Activated naive CD8-positive, alpha-beta T cell treated with anti-CD3 and anti-CD28 coated beads, Interleukin-2, amount 50 U/mL, for 24 hours (primary cell): ENCODE measurements at regions not wholly inside any gene's neighbourhood (a gene's known extent, or its start where the extent isn't known, plus 50 kb on each side); places are given as distances from the start of the nearest gene placed in this dataset.

Source experiments
- ATAC-seq: fragments of 150-1000 bp; cut with Tn5 transposase; one replicate; pipeline ENCODE4 v1.10.0; 2021
- DNase-seq: peaks from one replicate; pipeline ENCODE4 v3.0.0; 2021
- H3K27ac Mint-ChIP-seq: one replicate; pipeline ENCODE4 v1.8.0; 2021; ENCODE audit warnings: mild to moderate bottlenecking, mixed read lengths
- H3K27me3 Mint-ChIP-seq: one replicate; pipeline ENCODE4 v1.8.0; 2021; ENCODE audit warnings: mixed read lengths
- H3K36me3 Mint-ChIP-seq: one replicate; pipeline ENCODE4 v1.8.0; 2021; ENCODE audit warnings: low read depth, mixed read lengths
- H3K4me1 Mint-ChIP-seq: one replicate; pipeline ENCODE4 v1.8.0; 2021; ENCODE audit warnings: mixed read lengths
- H3K4me3 Mint-ChIP-seq: one replicate; pipeline ENCODE4 v1.8.0; 2021; ENCODE audit warnings: mild to moderate bottlenecking, moderate library complexity, mixed read lengths
- H3K9me3 Mint-ChIP-seq: one replicate; pipeline ENCODE4 v1.8.0; 2021; ENCODE audit warnings: mixed read lengths

- H3K4me3 Mint-ChIP-seq = no peak overlapping the region
- H3K27me3 Mint-ChIP-seq = peaks cover 7% of the 10 kb centered on the region
- no peaks in the 10 kb centered on the region for H3K4me1 Mint-ChIP-seq
- ATAC-seq = no peak
- H3K9me3 Mint-ChIP-seq = no peaks in the 10 kb centered on the region
- no peak overlapping the region for H3K27ac Mint-ChIP-seq
- no peaks in the 10 kb centered on the region for H3K36me3 Mint-ChIP-seq
- DNase-seq = no peak
Measured at GRCh38 chr22:23369054-23369685, 188.9 kb downstream of the BCR start.
